GM12891 (cell line): ENCODE measurements at regions not wholly inside any gene's neighbourhood (a gene's known extent, or its start where the extent isn't known, plus 50 kb on each side); places are given as distances from the start of the nearest gene placed in this dataset.

Source experiments
- PAX5 ChIP-seq: IDR thresholded peaks from 2 replicates; pipeline ENCODE4 v1.6.1; 2011; ENCODE audit warnings: low read length, moderate library complexity, mild to moderate bottlenecking; ENCODE audit not compliant: insufficient read depth, severe bottlenecking
- POLR2A ChIP-seq: IDR thresholded peaks from 2 replicates; pipeline ENCODE4 v1.6.1; 2011; ENCODE audit warnings: low read depth, low read length, control low read depth
- POLR2AphosphoS5 ChIP-seq: IDR thresholded peaks from 2 replicates; pipeline ENCODE4 v1.6.1; 2011; ENCODE audit warnings: low read depth, low read length, control low read depth
- POU2F2 ChIP-seq: IDR thresholded peaks from 2 replicates; pipeline ENCODE4 v1.6.1; 2011; ENCODE audit warnings: low read depth, mild to moderate bottlenecking, control low read depth, low read length, moderate library complexity
- SPI1 ChIP-seq: IDR thresholded peaks from 2 replicates; pipeline ENCODE4 v1.6.1; 2011; ENCODE audit warnings: low read depth, low read length, control low read depth
- TAF1 ChIP-seq: IDR thresholded peaks from 2 replicates; pipeline ENCODE4 v1.6.1; 2011; ENCODE audit warnings: low read depth, low read length, control low read depth

GRCh38 chr12:74229671-74230070 lies 308.0 kb upstream of the ATXN7L3B start:
- TF ChIP-seq POLR2A (no peak), POLR2AphosphoS5 (no peak), TAF1 (no peak), SPI1 (no peak), PAX5 (no peak), POU2F2 (no peak)
